ENCODE measurements at regions not wholly inside any gene's neighbourhood (a gene's known extent, or its start where the extent isn't known, plus 50 kb on each side); places are given as distances from the start of the nearest gene placed in this dataset.

DNA sequence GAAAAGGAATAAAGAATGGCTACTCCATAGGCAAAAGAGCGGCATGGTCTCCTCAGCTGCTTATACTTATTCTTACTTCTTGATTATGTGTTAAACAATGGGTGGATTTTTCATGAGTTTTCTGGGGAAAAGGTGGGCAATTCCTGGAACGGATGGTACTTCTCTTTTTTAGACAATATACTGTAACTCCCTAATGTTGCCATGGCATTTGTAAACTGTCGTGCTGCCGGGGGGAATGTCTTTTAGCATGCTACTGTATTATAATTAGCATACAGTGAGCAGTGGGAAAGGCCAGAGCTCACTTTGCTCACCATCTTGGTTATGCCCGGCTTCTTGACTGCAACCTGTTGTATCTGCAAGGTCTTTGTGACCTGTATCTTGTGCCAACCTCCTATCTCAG lies 372.1 kb upstream of the AKR1E2 start:
- TF ChIP-seq GABPA (IDR thresholded peaks at IDR 0.05 in 1 of 2, conservative IDR thresholded peaks at IDR 0.05 in 1 of 2): no peak
- TF ChIP-seq YY1 (IDR thresholded peaks at IDR 0.05): no peak
- TF ChIP-seq RAD21 (IDR thresholded peaks at IDR 0.05): no peak
- TF ChIP-seq, protein P1, sequence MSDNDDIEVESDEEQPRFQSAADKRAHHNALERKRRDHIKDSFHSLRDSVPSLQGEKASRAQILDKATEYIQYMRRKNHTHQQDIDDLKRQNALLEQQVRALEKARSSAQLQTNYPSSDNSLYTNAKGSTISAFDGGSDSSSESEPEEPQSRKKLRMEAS (IDR thresholded peaks at IDR 0.05): no peak
- TF ChIP-seq, protein P2, sequence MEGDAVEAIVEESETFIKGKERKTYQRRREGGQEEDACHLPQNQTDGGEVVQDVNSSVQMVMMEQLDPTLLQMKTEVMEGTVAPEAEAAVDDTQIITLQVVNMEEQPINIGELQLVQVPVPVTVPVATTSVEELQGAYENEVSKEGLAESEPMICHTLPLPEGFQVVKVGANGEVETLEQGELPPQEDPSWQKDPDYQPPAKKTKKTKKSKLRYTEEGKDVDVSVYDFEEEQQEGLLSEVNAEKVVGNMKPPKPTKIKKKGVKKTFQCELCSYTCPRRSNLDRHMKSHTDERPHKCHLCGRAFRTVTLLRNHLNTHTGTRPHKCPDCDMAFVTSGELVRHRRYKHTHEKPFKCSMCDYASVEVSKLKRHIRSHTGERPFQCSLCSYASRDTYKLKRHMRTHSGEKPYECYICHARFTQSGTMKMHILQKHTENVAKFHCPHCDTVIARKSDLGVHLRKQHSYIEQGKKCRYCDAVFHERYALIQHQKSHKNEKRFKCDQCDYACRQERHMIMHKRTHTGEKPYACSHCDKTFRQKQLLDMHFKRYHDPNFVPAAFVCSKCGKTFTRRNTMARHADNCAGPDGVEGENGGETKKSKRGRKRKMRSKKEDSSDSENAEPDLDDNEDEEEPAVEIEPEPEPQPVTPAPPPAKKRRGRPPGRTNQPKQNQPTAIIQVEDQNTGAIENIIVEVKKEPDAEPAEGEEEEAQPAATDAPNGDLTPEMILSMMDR (IDR thresholded peaks at IDR 0.05; ENCODE audit: low read depth, low read length, missing input control): no peak
- no peak for TF ChIP-seq JUND (IDR thresholded peaks at IDR 0.05)
- TF ChIP-seq, protein P3, sequence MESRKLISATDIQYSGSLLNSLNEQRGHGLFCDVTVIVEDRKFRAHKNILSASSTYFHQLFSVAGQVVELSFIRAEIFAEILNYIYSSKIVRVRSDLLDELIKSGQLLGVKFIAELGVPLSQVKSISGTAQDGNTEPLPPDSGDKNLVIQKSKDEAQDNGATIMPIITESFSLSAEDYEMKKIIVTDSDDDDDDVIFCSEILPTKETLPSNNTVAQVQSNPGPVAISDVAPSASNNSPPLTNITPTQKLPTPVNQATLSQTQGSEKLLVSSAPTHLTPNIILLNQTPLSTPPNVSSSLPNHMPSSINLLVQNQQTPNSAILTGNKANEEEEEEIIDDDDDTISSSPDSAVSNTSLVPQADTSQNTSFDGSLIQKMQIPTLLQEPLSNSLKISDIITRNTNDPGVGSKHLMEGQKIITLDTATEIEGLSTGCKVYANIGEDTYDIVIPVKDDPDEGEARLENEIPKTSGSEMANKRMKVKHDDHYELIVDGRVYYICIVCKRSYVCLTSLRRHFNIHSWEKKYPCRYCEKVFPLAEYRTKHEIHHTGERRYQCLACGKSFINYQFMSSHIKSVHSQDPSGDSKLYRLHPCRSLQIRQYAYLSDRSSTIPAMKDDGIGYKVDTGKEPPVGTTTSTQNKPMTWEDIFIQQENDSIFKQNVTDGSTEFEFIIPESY (IDR thresholded peaks at IDR 0.05): no peak
- TF ChIP-seq FOXA1 (IDR thresholded peaks at IDR 0.05): no peak
- no peak for TF ChIP-seq TAF1 (conservative IDR thresholded peaks at IDR 0.05)
- TF ChIP-seq HNF4G (IDR thresholded peaks at IDR 0.05): no peak

Data from liver (tissue), 3 donors.